Keratinocyte (primary cell): ENCODE measurements at regions not wholly inside any gene's neighbourhood (a gene's known extent, or its start where the extent isn't known, plus 50 kb on each side); places are given as distances from the start of the nearest gene placed in this dataset.

Source experiments
- DNase-seq: peaks from one replicate; pipeline ENCODE4 v3.0.0-alpha.2; 2011; ENCODE audit warnings: low read depth, missing footprints, low spot score
- FAIRE-seq: peaks from 2 replicates; lab custom pipeline; 2011; peaks lifted over from hg19 to GRCh38; lab: Jason Lieb, UNC
- H2AFZ ChIP-seq: 2 replicates; pipeline ENCODE4 v1.6.0; 2012; ENCODE audit warnings: low read length, control low read depth, inconsistent platforms; ENCODE audit not compliant: control insufficient read depth
- H3K27ac ChIP-seq: 2 replicates; pipeline ENCODE4 v1.5.1; 2011; ENCODE audit warnings: low read length; ENCODE audit not compliant: control insufficient read depth, insufficient read depth
- H3K27me3 ChIP-seq: 3 replicates; pipeline ENCODE4 v1.6.0; 2011; ENCODE audit warnings: low read length; ENCODE audit not compliant: control insufficient read depth, insufficient read depth; ENCODE audit errors: extremely low read depth
- H3K36me3 ChIP-seq, 2 experiments: 2 replicates in 1 of 2; 3 replicates in 1 of 2; pipeline ENCODE4 v1.5.1; 2011; ENCODE audit warnings: low read length in 2 of 2, mild to moderate bottlenecking in 1 of 2; ENCODE audit not compliant: control insufficient read depth in 2 of 2, insufficient read depth in 2 of 2; ENCODE audit errors: extremely low read depth in 1 of 2
- H3K4me1 ChIP-seq: 3 replicates; pipeline ENCODE4 v1.5.1; 2011; ENCODE audit warnings: low read length; ENCODE audit not compliant: control insufficient read depth, insufficient read depth; ENCODE audit errors: extremely low read depth
- H3K4me2 ChIP-seq: 3 replicates; pipeline ENCODE4 v1.6.0; 2011; ENCODE audit warnings: low read depth, low read length; ENCODE audit not compliant: control insufficient read depth, insufficient read depth; ENCODE audit errors: extremely low read depth
- H3K4me3 ChIP-seq, 3 experiments: fragments of 200-600 bp in 1 of 3; sonication (generic) in 1 of 3; 2 replicates in 2 of 3; 3 replicates in 1 of 3; pipeline ENCODE4 v1.5.1; 2011 to 2016; ENCODE audit warnings: low read length in 3 of 3, mild to moderate bottlenecking in 3 of 3, control low read depth in 2 of 3, inconsistent platforms in 1 of 3, low read depth in 1 of 3, mixed read lengths in 1 of 3, mixed run types in 1 of 3, moderate library complexity in 1 of 3; ENCODE audit not compliant: control insufficient read depth in 2 of 3, insufficient read depth in 2 of 3; ENCODE audit errors: extremely low read depth in 1 of 3
- H3K79me2 ChIP-seq: 2 replicates; pipeline ENCODE4 v1.6.0; 2012; ENCODE audit warnings: low read length; ENCODE audit not compliant: control insufficient read depth, insufficient read depth
- H3K9ac ChIP-seq: 3 replicates; pipeline ENCODE4 v1.6.0; 2011; ENCODE audit warnings: low read length; ENCODE audit not compliant: control insufficient read depth, insufficient read depth; ENCODE audit errors: extremely low read depth
- H3K9me1 ChIP-seq: 3 replicates; pipeline ENCODE4 v1.6.0; 2011; ENCODE audit warnings: low read length; ENCODE audit not compliant: control insufficient read depth, insufficient read depth; ENCODE audit errors: extremely low read depth
- H3K9me3 ChIP-seq: 2 replicates; pipeline ENCODE4 v1.5.1; 2012; ENCODE audit warnings: low read depth, low read length; ENCODE audit not compliant: control insufficient read depth
- H4K20me1 ChIP-seq: 3 replicates; pipeline ENCODE4 v1.6.0; 2011; ENCODE audit warnings: low read length; ENCODE audit not compliant: control insufficient read depth, insufficient read depth; ENCODE audit errors: extremely low read depth
- EZH2 ChIP-seq: IDR thresholded peaks from one replicate; pipeline ENCODE4 v1.6.1; 2012; ENCODE audit warnings: inconsistent platforms, mild to moderate bottlenecking, low read length, moderate library complexity
- dilution Hi-C: fragments of 300-500 bp; cut with MboI; formaldehyde crosslinking; loops from one replicate; pipeline ENCODE4 v1.7.0; 2020; ENCODE audit warnings: low sequenced_read_pairs; ENCODE audit not compliant: extremely low pct_ligation_motif_present
- TF ChIP-seq, protein P1 (sequence below), 3 experiments: IDR thresholded peaks in 1 of 3; conservative IDR thresholded peaks in 1 of 3; optimal IDR thresholded peaks in 1 of 3; 2 replicates in 2 of 3; 3 replicates in 1 of 3; pipeline versions ENCODE3 to v1.5.1; 2011; ENCODE audit warnings: low read length in 3 of 3, mild to moderate bottlenecking in 3 of 3, moderate library complexity in 2 of 3, control low read depth in 1 of 3, inconsistent platforms in 1 of 3; ENCODE audit not compliant: insufficient read depth in 2 of 3; ENCODE audit errors: extremely low read depth in 1 of 3

- Histone ChIP-seq H3K4me3 (no peak overlapping the region), H3K4me1 (peaks cover 9% of the 10 kb centered on the region), H3K9me1 (no peaks in the 10 kb centered on the region), H4K20me1 (no peaks in the 10 kb centered on the region), H3K79me2 (no peaks in the 10 kb centered on the region), H3K27ac (no peak overlapping the region), H3K36me3 (no peaks in the 10 kb centered on the region), H3K27me3 (no peaks in the 10 kb centered on the region), H3K9ac (no peak overlapping the region), H3K4me2 (no peak overlapping the region), H3K9me3 (no peaks in the 10 kb centered on the region), H2AFZ (no peak overlapping the region)
- dilution Hi-C loops = no loop called here
- FAIRE-seq = no peak
- TF ChIP-seq EZH2 = no peak
- TF ChIP-seq, protein P1, sequence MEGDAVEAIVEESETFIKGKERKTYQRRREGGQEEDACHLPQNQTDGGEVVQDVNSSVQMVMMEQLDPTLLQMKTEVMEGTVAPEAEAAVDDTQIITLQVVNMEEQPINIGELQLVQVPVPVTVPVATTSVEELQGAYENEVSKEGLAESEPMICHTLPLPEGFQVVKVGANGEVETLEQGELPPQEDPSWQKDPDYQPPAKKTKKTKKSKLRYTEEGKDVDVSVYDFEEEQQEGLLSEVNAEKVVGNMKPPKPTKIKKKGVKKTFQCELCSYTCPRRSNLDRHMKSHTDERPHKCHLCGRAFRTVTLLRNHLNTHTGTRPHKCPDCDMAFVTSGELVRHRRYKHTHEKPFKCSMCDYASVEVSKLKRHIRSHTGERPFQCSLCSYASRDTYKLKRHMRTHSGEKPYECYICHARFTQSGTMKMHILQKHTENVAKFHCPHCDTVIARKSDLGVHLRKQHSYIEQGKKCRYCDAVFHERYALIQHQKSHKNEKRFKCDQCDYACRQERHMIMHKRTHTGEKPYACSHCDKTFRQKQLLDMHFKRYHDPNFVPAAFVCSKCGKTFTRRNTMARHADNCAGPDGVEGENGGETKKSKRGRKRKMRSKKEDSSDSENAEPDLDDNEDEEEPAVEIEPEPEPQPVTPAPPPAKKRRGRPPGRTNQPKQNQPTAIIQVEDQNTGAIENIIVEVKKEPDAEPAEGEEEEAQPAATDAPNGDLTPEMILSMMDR (optimal IDR thresholded peaks at IDR 0.05 in 1 of 3, IDR thresholded peaks at IDR 0.05 in 1 of 3, conservative IDR thresholded peaks at IDR 0.05 in 1 of 3; ENCODE audit: extremely low read depth in 1 of 3, insufficient read depth in 2 of 3, low read length in 3 of 3) = no peak
- DNase-seq = no peak
Observed at GRCh38 chr4:30838331-30838730, 118.2 kb downstream of the PCDH7 start.

- no peak for DNase-seq
- H3K4me2 ChIP-seq = no peak overlapping the region
- H3K4me1 ChIP-seq = peaks cover 9% of the 10 kb centered on the region
- H3K79me2 ChIP-seq = no peaks in the 10 kb centered on the region
- no peak overlapping the region for H3K27ac ChIP-seq
- no peak overlapping the region for H3K9ac ChIP-seq
- TF ChIP-seq EZH2 = no peak
- TF ChIP-seq, protein P1 (optimal IDR thresholded peaks at IDR 0.05 in 1 of 3, IDR thresholded peaks at IDR 0.05 in 1 of 3, conservative IDR thresholded peaks at IDR 0.05 in 1 of 3; ENCODE audit: extremely low read depth in 1 of 3, insufficient read depth in 2 of 3, low read length in 3 of 3) = no peak
- FAIRE-seq = peak; percentile 64
- H2AFZ ChIP-seq = no peak overlapping the region
- no peaks in the 10 kb centered on the region for H3K36me3 ChIP-seq
- no peaks in the 10 kb centered on the region for H3K9me1 ChIP-seq
- dilution Hi-C loops = no loop called here
- no peak overlapping the region for H3K4me3 ChIP-seq
- no peaks in the 10 kb centered on the region for H4K20me1 ChIP-seq
- H3K9me3 ChIP-seq = no peaks in the 10 kb centered on the region
- H3K27me3 ChIP-seq = no peaks in the 10 kb centered on the region
Observed at GRCh38 chr4:30839583-30840520, 119.7 kb downstream of the PCDH7 start.
